HCT116 (cell line): ENCODE measurements at regions not wholly inside any gene's neighbourhood (a gene's known extent, or its start where the extent isn't known, plus 50 kb on each side); places are given as distances from the start of the nearest gene placed in this dataset.

Experiments used
- POLR2AphosphoS5 ChIP-seq: IDR thresholded peaks from 2 replicates; pipeline ENCODE4 v1.6.1; 2011; ENCODE audit warnings: mild to moderate bottlenecking, low read depth, low read length, moderate library complexity
- REST ChIP-seq: IDR thresholded peaks from 2 replicates; pipeline ENCODE4 v1.6.1; 2012; ENCODE audit warnings: low read depth
- SP1 ChIP-seq: IDR thresholded peaks from 2 replicates; pipeline ENCODE4 v1.6.1; 2012; ENCODE audit warnings: low read depth

DNA sequence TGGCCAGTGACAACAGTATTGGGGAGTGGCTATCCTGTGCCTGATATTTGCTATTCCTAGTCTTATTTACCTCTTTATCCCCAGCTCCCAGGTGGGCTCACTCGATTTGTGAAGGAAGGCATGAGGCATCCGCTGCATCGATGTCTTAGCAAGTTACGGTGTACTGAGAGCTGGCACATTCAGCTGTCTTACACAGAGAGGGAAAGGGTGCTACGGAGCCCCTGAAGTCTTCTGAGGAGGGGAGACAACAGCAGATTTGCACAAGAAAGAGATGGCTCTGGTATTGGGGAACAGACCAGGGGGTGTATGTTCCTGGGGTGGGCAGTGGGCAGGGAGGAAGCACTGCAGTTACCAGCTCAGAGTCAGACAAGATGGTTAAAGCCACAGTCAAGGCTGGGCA lies 172.6 kb downstream of the FGF18 start:
- TF ChIP-seq REST (no peak), SP1 (no peak), POLR2AphosphoS5 (no peak)
